ENCODE measurements at regions not wholly inside any gene's neighbourhood (a gene's known extent, or its start where the extent isn't known, plus 50 kb on each side); places are given as distances from the start of the nearest gene placed in this dataset.
A peak's percentile ranks its signal among the peaks of the same experiment; 100 is the strongest.

GRCh38 chr9:38339087-38339486 is 53.4 kb upstream of the ALDH1B1 start:
- H2BK120ac ChIP-seq (replicated peaks; ENCODE audit: low read depth, low read length) = no peak overlapping the region
- no peak overlapping the region for H3K4me2 ChIP-seq (ENCODE audit: insufficient read depth in 1 of 2, low read depth in 2 of 2, low read length in 2 of 2)
- WGBS, 2 experiments (ENCODE audit: extremely low coverage in 1 of 2, insufficient coverage in 1 of 2, insufficient read length in 1 of 2, insufficient replicate concordance in 2 of 2, low coverage in 1 of 2, low lambda C conversion rate in 2 of 2, missing lambda C conversion rate in 1 of 2) = 75% methylated on average over 3 of the region's 3 CpGs; no CpG with 5 or more reads in 1 of the 2 experiments
- H2BK12ac ChIP-seq (ENCODE audit: low read depth, low read length) = no peak overlapping the region
- POLR2A ChIA-PET (ENCODE audit: partially characterized antibody) = no interaction called here
- peaks cover 0 to 2% (median 0%) of the 10 kb centered on the region in 4 experiments; a peak in 2 of 7 replicates for H3K27me3 ChIP-seq (replicated peaks in 1 of 4; ENCODE audit: control insufficient read depth in 3 of 4, extremely low read depth in 1 of 4, insufficient read depth in 3 of 4, low read length in 3 of 4)
- H2BK15ac ChIP-seq (ENCODE audit: low read length) = no peak overlapping the region
- no peaks in the 10 kb centered on the region for H3K79me1 ChIP-seq (ENCODE audit: low read depth, low read length)
- H3K4me1 ChIP-seq (replicated peaks in 1 of 4; ENCODE audit: control insufficient read depth in 3 of 4, insufficient read depth in 4 of 4, low read length in 3 of 4) = peaks cover 0 to 4% (median 1%) of the 10 kb centered on the region in 4 experiments; a peak in 3 of 7 replicates
- FAIRE-seq (no peak), DNase-seq (ENCODE audit: low read depth in 1 of 2, low spot score in 2 of 2) (no peak)
- H4K8ac ChIP-seq (ENCODE audit: extremely low read depth, insufficient read depth, low read length) = no peak overlapping the region
- no peaks in the 10 kb centered on the region for H3K23me2 ChIP-seq (ENCODE audit: low read depth, low read length)
- no peaks in the 10 kb centered on the region for H3K36me3 ChIP-seq (ENCODE audit: control insufficient read depth in 2 of 4, insufficient read depth in 4 of 4, low read length in 3 of 4)
- H4K5ac ChIP-seq (ENCODE audit: insufficient read length, low read depth, low read length) = no peak overlapping the region
- H2BK20ac ChIP-seq (ENCODE audit: low read length) = no peak overlapping the region
- H2BK5ac ChIP-seq (ENCODE audit: low read depth, low read length) = no peak overlapping the region
- CTCF ChIA-PET (ENCODE audit: partially characterized antibody) = interaction anchor here (1.4 to 4.2 kb wide), 5 partner anchors 9 to 426 kb away, joined by 3 to 15 read pairs (median 6); no protein-coding TSS in a partner anchor
- no peak overlapping the region for H4K91ac ChIP-seq (replicated peaks; ENCODE audit: insufficient read length, low read length)
- no peaks in the 10 kb centered on the region for H3K79me2 ChIP-seq (ENCODE audit: control insufficient read depth in 1 of 2, insufficient read depth in 2 of 2, low read length in 2 of 2)
- H3K4ac ChIP-seq (replicated peaks; ENCODE audit: insufficient read length, low read depth, low read length) = no peak overlapping the region
- H3K18ac ChIP-seq (ENCODE audit: extremely low read depth, low read length) = no peak overlapping the region
- no peak overlapping the region for H3K9ac ChIP-seq (replicated peaks in 1 of 4; ENCODE audit: extremely low read depth in 1 of 4, low read depth in 3 of 4, low read length in 3 of 4)
- no peak overlapping the region for H3K27ac ChIP-seq (ENCODE audit: low read depth, low read length)
- H3K14ac ChIP-seq (ENCODE audit: insufficient read length) = no peak overlapping the region
- peaks cover 1% of the 10 kb centered on the region in 2 experiments for H4K20me1 ChIP-seq (replicated peaks in 1 of 2; ENCODE audit: control insufficient read depth in 1 of 2, insufficient read depth in 2 of 2, low read length in 2 of 2)
- TF ChIP-seq RNF2 (IDR thresholded peaks at IDR 0.05; ENCODE audit: borderline replicate concordance, low read depth, low read length, missing control alignments, poor library complexity, severe bottlenecking) (no peak), KDM1A (IDR thresholded peaks at IDR 0.05; ENCODE audit: borderline replicate concordance, low read length) (peak; percentile 86), HDAC2 (IDR thresholded peaks at IDR 0.05; ENCODE audit: borderline replicate concordance in 1 of 2, low read depth in 2 of 2, low read length in 2 of 2) (peak in 1 of 2 experiments; percentile 38; a peak in 1 of 4 replicates), RFX5 (IDR thresholded peaks at IDR 0.05; ENCODE audit: borderline replicate concordance, low read depth, low read length) (no peak)
- H3K9me3 ChIP-seq (ENCODE audit: insufficient read depth in 2 of 2, low read depth in 1 of 2, low read length in 1 of 2) = no peaks in the 10 kb centered on the region
- no peak overlapping the region for H3K56ac ChIP-seq (replicated peaks; ENCODE audit: insufficient read length, low read depth, low read length)
- no peak overlapping the region for H2AFZ ChIP-seq (ENCODE audit: low read length)
- H2AK5ac ChIP-seq (ENCODE audit: low read depth, low read length) = no peak overlapping the region
- no peak overlapping the region for H3K4me3 ChIP-seq (ENCODE audit: extremely low read depth in 1 of 4, insufficient read depth in 2 of 4, low read depth in 3 of 4, low read length in 4 of 4)
- H3K23ac ChIP-seq (ENCODE audit: insufficient read length) = no peak overlapping the region

Data from H1 (cell line).